Stomach (tissue), 4 donors: ENCODE measurements at regions not wholly inside any gene's neighbourhood (a gene's known extent, or its start where the extent isn't known, plus 50 kb on each side); places are given as distances from the start of the nearest gene placed in this dataset.

ENCODE experiments used
- CTCF ChIP-seq, 7 experiments: fragments of 450-650 bp in 4 of 7; fragments of 200-600 bp in 3 of 7; sonication (generic) in 3 of 7; IDR thresholded peaks; one replicate each; pipeline ENCODE4 v1.5.1; 2016 to 2019; ENCODE audit warnings: antibody characterized with exemption in 7 of 7, control low read depth in 2 of 7, mild to moderate bottlenecking in 1 of 7
- POLR2A ChIP-seq, 4 donors: fragments of 450-650 bp; IDR thresholded peaks; one replicate each; pipeline ENCODE4 v1.6.1; 2016; ENCODE audit warnings: antibody characterized with exemption in 4 of 4, control low read depth in 2 of 4, mild to moderate bottlenecking in 1 of 4, moderate library complexity in 1 of 4
- POLR2AphosphoS5 ChIP-seq, 3 donors: sonication (generic); formaldehyde crosslinking; IDR thresholded peaks; one replicate each; pipeline ENCODE4 v1.6.1; 2016; ENCODE audit warnings: antibody characterized with exemption in 3 of 3

DNA sequence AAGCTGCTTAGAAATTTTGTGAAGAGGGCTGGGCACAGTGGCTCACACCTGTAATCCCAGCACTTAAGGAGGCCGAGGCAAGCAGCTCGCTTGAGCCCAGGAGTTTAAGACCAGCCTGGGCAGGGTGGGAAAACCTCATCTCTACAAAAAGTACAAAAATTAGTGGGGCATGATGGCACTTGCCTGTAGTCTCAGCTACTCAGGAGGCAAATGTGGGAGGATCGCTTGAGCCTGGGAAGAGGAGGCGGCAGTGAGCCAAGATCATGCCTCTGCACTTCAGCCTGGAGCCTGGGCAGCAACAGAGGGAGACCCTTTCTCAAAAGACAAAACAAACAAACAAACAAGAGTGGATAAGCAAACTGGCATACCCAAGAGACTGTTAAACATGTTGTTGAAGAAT, 308.3 kb upstream of the ADGRB3 start:
- TF ChIP-seq CTCF (IDR thresholded peaks at IDR 0.05): no peak
- no peak for TF ChIP-seq POLR2AphosphoS5 (IDR thresholded peaks at IDR 0.05)
- no peak for TF ChIP-seq POLR2A (IDR thresholded peaks at IDR 0.05)
